Stomach smooth muscle (tissue), 2 donors: ENCODE measurements at regions not wholly inside any gene's neighbourhood (a gene's known extent, or its start where the extent isn't known, plus 50 kb on each side); places are given as distances from the start of the nearest gene placed in this dataset.

Experiments
- H3K27ac ChIP-seq: one replicate; pipeline ENCODE4 v1.7.0; 2013; ENCODE audit warnings: mild to moderate bottlenecking, low read length, inconsistent platforms
- H3K27me3 ChIP-seq, 2 donors: one replicate each; pipeline ENCODE4 v1.7.0; 2013; ENCODE audit warnings: low read length in 2 of 2; ENCODE audit not compliant: insufficient read depth in 2 of 2, control insufficient read depth in 1 of 2
- H3K36me3 ChIP-seq, 2 donors: one replicate each; pipeline ENCODE4 v1.7.0; 2013; ENCODE audit warnings: low read length in 2 of 2; ENCODE audit not compliant: control insufficient read depth in 2 of 2, insufficient read depth in 2 of 2
- H3K4me1 ChIP-seq: one replicate; pipeline ENCODE4 v1.7.0; 2013; ENCODE audit warnings: low read length; ENCODE audit not compliant: control insufficient read depth, insufficient read depth
- H3K4me3 ChIP-seq, 2 donors: one replicate each; pipeline ENCODE4 v1.7.0; 2013; ENCODE audit warnings: low read length in 2 of 2
- H3K9ac ChIP-seq, 2 donors: one replicate each; pipeline ENCODE4 v1.7.0; 2013; ENCODE audit warnings: low read length in 2 of 2, mild to moderate bottlenecking in 1 of 2
- H3K9me3 ChIP-seq, 2 donors: one replicate each; pipeline ENCODE4 v1.7.0; 2013; ENCODE audit warnings: low read length in 2 of 2; ENCODE audit not compliant: control insufficient read depth in 2 of 2
- donor health status: healthy.
- donor health status: Pancreatic carcinoma.

- no peaks in the 10 kb centered on the region for H3K4me1 ChIP-seq
- H3K36me3 ChIP-seq: no peaks in the 10 kb centered on the region
- no peak overlapping the region for H3K4me3 ChIP-seq
- no peaks in the 10 kb centered on the region for H3K27me3 ChIP-seq
- no peaks in the 10 kb centered on the region for H3K9me3 ChIP-seq
- H3K27ac ChIP-seq: no peak overlapping the region
- no peak overlapping the region for H3K9ac ChIP-seq
Observed at GRCh38 chr1:60547821-60548220, 474.3 kb upstream of the C1orf87 start.

- Histone ChIP-seq H3K4me3 (no peak overlapping the region), H3K9me3 (peaks cover 0 to 3% of the 10 kb centered on the region in 2 donors), H3K4me1 (no peaks in the 10 kb centered on the region), H3K27me3 (no peaks in the 10 kb centered on the region), H3K27ac (no peak overlapping the region), H3K9ac (no peak overlapping the region), H3K36me3 (no peaks in the 10 kb centered on the region)
Observed at GRCh38 chr1:60541831-60542532, 468.4 kb upstream of the C1orf87 start.

- Histone ChIP-seq H3K27me3 (no peaks in the 10 kb centered on the region), H3K36me3 (no peaks in the 10 kb centered on the region), H3K9me3 (peaks cover 0 to 3% of the 10 kb centered on the region in 2 donors), H3K27ac (no peak overlapping the region), H3K4me1 (no peaks in the 10 kb centered on the region), H3K9ac (no peak overlapping the region), H3K4me3 (no peak overlapping the region)
Observed at GRCh38 chr1:60540141-60540540, 466.6 kb upstream of the C1orf87 start.

- Histone ChIP-seq H3K4me1 (no peaks in the 10 kb centered on the region), H3K9ac (no peak overlapping the region), H3K27me3 (no peaks in the 10 kb centered on the region), H3K4me3 (no peak overlapping the region), H3K9me3 (peaks cover 0 to 3% of the 10 kb centered on the region in 2 donors), H3K36me3 (no peaks in the 10 kb centered on the region), H3K27ac (no peak overlapping the region)
Observed at GRCh38 chr1:60535713-60536112, 462.1 kb upstream of the C1orf87 start.

- no peak overlapping the region for H3K4me3 ChIP-seq
- no peaks in the 10 kb centered on the region for H3K9me3 ChIP-seq
- H3K27me3 ChIP-seq: no peaks in the 10 kb centered on the region
- H3K9ac ChIP-seq: no peak overlapping the region
- H3K36me3 ChIP-seq: no peaks in the 10 kb centered on the region
- H3K4me1 ChIP-seq: no peaks in the 10 kb centered on the region
- H3K27ac ChIP-seq: no peak overlapping the region
Observed at GRCh38 chr1:60527567-60527966, 454.0 kb upstream of the C1orf87 start.

GRCh38 chr1:60516996-60517395, 443.4 kb upstream of the C1orf87 start:
- Histone ChIP-seq H3K4me3 (no peak overlapping the region), H3K36me3 (no peaks in the 10 kb centered on the region), H3K9me3 (no peaks in the 10 kb centered on the region), H3K27ac (no peak overlapping the region), H3K9ac (no peak overlapping the region), H3K27me3 (no peaks in the 10 kb centered on the region), H3K4me1 (no peaks in the 10 kb centered on the region)

GRCh38 chr1:60510162-60510561, 436.6 kb upstream of the C1orf87 start:
- H3K4me3 ChIP-seq: no peak overlapping the region
- no peaks in the 10 kb centered on the region for H3K9me3 ChIP-seq
- H3K27me3 ChIP-seq: no peaks in the 10 kb centered on the region

GRCh38 chr1:60504206-60504840, 430.8 kb upstream of the C1orf87 start:
- Histone ChIP-seq H3K27me3 (no peaks in the 10 kb centered on the region), H3K9ac (no peak overlapping the region), H3K4me3 (no peak overlapping the region), H3K36me3 (no peaks in the 10 kb centered on the region), H3K27ac (no peak overlapping the region), H3K4me1 (no peaks in the 10 kb centered on the region), H3K9me3 (no peaks in the 10 kb centered on the region)

More at GRCh38 chr1:60510162-60510561, 436.6 kb upstream of the C1orf87 start:
- Histone ChIP-seq H3K36me3 (no peaks in the 10 kb centered on the region), H3K9ac (no peak overlapping the region), H3K27ac (no peak overlapping the region), H3K4me1 (no peaks in the 10 kb centered on the region)

- Histone ChIP-seq H3K4me3 (no peak overlapping the region), H3K4me1 (no peaks in the 10 kb centered on the region), H3K27ac (no peak overlapping the region)
Observed at GRCh38 chr1:60503266-60503925, 429.8 kb upstream of the C1orf87 start.

GRCh38 chr1:60502506-60502905, 428.9 kb upstream of the C1orf87 start:
- Histone ChIP-seq H3K27ac (no peak overlapping the region), H3K36me3 (no peaks in the 10 kb centered on the region), H3K4me1 (no peaks in the 10 kb centered on the region), H3K9ac (no peak overlapping the region), H3K27me3 (no peaks in the 10 kb centered on the region), H3K4me3 (no peak overlapping the region), H3K9me3 (no peaks in the 10 kb centered on the region)

More at GRCh38 chr1:60503266-60503925, 429.8 kb upstream of the C1orf87 start:
- no peaks in the 10 kb centered on the region for H3K27me3 ChIP-seq
- H3K36me3 ChIP-seq: no peaks in the 10 kb centered on the region
- H3K9me3 ChIP-seq: no peaks in the 10 kb centered on the region
- no peak overlapping the region for H3K9ac ChIP-seq
